H9 (cell line): ENCODE measurements at regions not wholly inside any gene's neighbourhood (a gene's known extent, or its start where the extent isn't known, plus 50 kb on each side); places are given as distances from the start of the nearest gene placed in this dataset.

Experiments
- DNase-seq: peaks from one replicate; pipeline ENCODE4 v3.0.0-alpha.2; 2017
- H2AFZ ChIP-seq: one replicate; pipeline ENCODE4 v1.6.1; 2013; ENCODE audit warnings: mild to moderate bottlenecking, low read length, control low read depth, moderate library complexity
- H2AK5ac ChIP-seq: 2 replicates; pipeline ENCODE4 v1.6.1; 2013; ENCODE audit warnings: low read length, control low read depth, mixed read lengths; ENCODE audit not compliant: insufficient read length
- H2BK120ac ChIP-seq: one replicate; pipeline ENCODE4 v1.6.1; 2013; ENCODE audit warnings: low read depth, mild to moderate bottlenecking, low read length, control low read depth, inconsistent platforms; ENCODE audit not compliant: poor library complexity, severe bottlenecking
- H2BK12ac ChIP-seq: 2 replicates; pipeline ENCODE4 v1.6.1; 2013; ENCODE audit warnings: low read length, control low read depth, mixed read lengths, low read depth; ENCODE audit not compliant: insufficient read length
- H2BK15ac ChIP-seq: 2 replicates; pipeline ENCODE4 v1.6.1; 2013; ENCODE audit warnings: low read depth, low read length, control low read depth
- H2BK20ac ChIP-seq: one replicate; pipeline ENCODE4 v1.6.1; 2013; ENCODE audit warnings: low read depth, mild to moderate bottlenecking, low read length, control low read depth, inconsistent platforms; ENCODE audit not compliant: poor library complexity, severe bottlenecking
- H2BK5ac ChIP-seq: 2 replicates; pipeline ENCODE4 v1.6.1; 2013; ENCODE audit warnings: low read length, control low read depth, mixed read lengths; ENCODE audit not compliant: insufficient read length
- H3K14ac ChIP-seq: 2 replicates; pipeline ENCODE4 v1.6.1; 2013; ENCODE audit warnings: low read length, control low read depth; ENCODE audit not compliant: insufficient read depth
- H3K18ac ChIP-seq: 2 replicates; pipeline ENCODE4 v1.6.1; 2013; ENCODE audit warnings: low read depth, mild to moderate bottlenecking, mixed read lengths, low read length, control low read depth; ENCODE audit not compliant: insufficient read length
- H3K23ac ChIP-seq: 2 replicates; pipeline ENCODE4 v1.6.1; 2013; ENCODE audit warnings: low read length, control low read depth, mixed read lengths, low read depth; ENCODE audit not compliant: insufficient read length
- H3K23me2 ChIP-seq: 2 replicates; pipeline ENCODE4 v1.6.1; 2013; ENCODE audit warnings: low read depth, mild to moderate bottlenecking, mixed read lengths, low read length, control low read depth; ENCODE audit not compliant: insufficient read length, poor library complexity, severe bottlenecking
- H3K27ac ChIP-seq: 2 replicates; pipeline ENCODE4 v1.5.1; 2013; ENCODE audit warnings: low read length, control low read depth, mixed read lengths, low read depth; ENCODE audit not compliant: insufficient read length
- H3K27me3 ChIP-seq: 2 replicates; pipeline ENCODE4 v1.6.1; 2013; ENCODE audit warnings: low read length, control low read depth, inconsistent platforms; ENCODE audit not compliant: insufficient read depth
- H3K4ac ChIP-seq: 2 replicates; pipeline ENCODE4 v1.6.1; 2013; ENCODE audit warnings: low read depth, mild to moderate bottlenecking, control low read depth, inconsistent platforms, low read length, moderate library complexity
- H3K4me1 ChIP-seq: 2 replicates; pipeline ENCODE4 v1.6.1; 2013; ENCODE audit warnings: low read length, control low read depth, inconsistent platforms; ENCODE audit not compliant: insufficient read depth
- H3K4me2 ChIP-seq: 2 replicates; pipeline ENCODE4 v1.6.1; 2013; ENCODE audit warnings: low read length, control low read depth, mixed read lengths; ENCODE audit not compliant: insufficient read length, insufficient read depth
- H3K56ac ChIP-seq: 2 replicates; pipeline ENCODE4 v1.6.1; 2013; ENCODE audit warnings: low read depth, mild to moderate bottlenecking, mixed read lengths, low read length, control low read depth; ENCODE audit not compliant: insufficient read length
- H3K79me1 ChIP-seq: 2 replicates; pipeline ENCODE4 v1.6.1; 2013; ENCODE audit warnings: low read depth, mild to moderate bottlenecking, moderate library complexity, low read length, control low read depth, inconsistent platforms; ENCODE audit not compliant: insufficient read depth, poor library complexity, severe bottlenecking
- H3K79me2 ChIP-seq: 2 replicates; pipeline ENCODE4 v1.6.1; 2013; ENCODE audit warnings: low read length, control low read depth, inconsistent platforms; ENCODE audit not compliant: insufficient read depth
- H3K9ac ChIP-seq: 2 replicates; pipeline ENCODE4 v1.6.1; 2013; ENCODE audit warnings: low read length, control low read depth, mixed read lengths; ENCODE audit not compliant: insufficient read length; ENCODE audit errors: extremely low read depth
- H3K9me3 ChIP-seq: one replicate; pipeline ENCODE4 v1.6.1; 2013; ENCODE audit warnings: low read depth, low read length, inconsistent platforms; ENCODE audit not compliant: control insufficient read depth
- H3T11ph ChIP-seq: one replicate; pipeline ENCODE4 v1.6.1; 2013; ENCODE audit warnings: mild to moderate bottlenecking, low read length, control low read depth, inconsistent platforms
- H4K20me1 ChIP-seq: one replicate; pipeline ENCODE4 v1.6.1; 2013; ENCODE audit not compliant: control insufficient read depth, insufficient read length, insufficient read depth
- H4K5ac ChIP-seq: 2 replicates; pipeline ENCODE4 v1.6.1; 2013; ENCODE audit warnings: low read depth, mild to moderate bottlenecking, mixed read lengths, low read length, control low read depth; ENCODE audit not compliant: insufficient read length
- H4K8ac ChIP-seq: replicated peaks from 2 replicates; pipeline ENCODE4 v1.6.1; 2013; ENCODE audit warnings: low read length, control low read depth, mixed read lengths, low read depth; ENCODE audit not compliant: insufficient read length
- H4K91ac ChIP-seq: 2 replicates; pipeline ENCODE4 v1.6.1; 2013; ENCODE audit warnings: low read depth, mild to moderate bottlenecking, moderate library complexity, mixed read lengths, low read length, control low read depth; ENCODE audit not compliant: insufficient read length
- H3K27ac Mint-ChIP-seq, 3 experiments: 2 replicates in 2 of 3; 3 replicates in 1 of 3; pipeline ENCODE4 v1.8.0; 2020 to 2021; ENCODE audit warnings: mixed read lengths in 3 of 3, mild to moderate bottlenecking in 1 of 3, moderate library complexity in 1 of 3
- H3K27me3 Mint-ChIP-seq: 2 replicates; pipeline ENCODE4 v1.8.0; 2021; ENCODE audit warnings: low read depth, mild to moderate bottlenecking, moderate library complexity, mixed read lengths
- H3K36me3 Mint-ChIP-seq, 3 experiments: 2 replicates in 2 of 3; 3 replicates in 1 of 3; pipeline ENCODE4 v1.8.0; 2020 to 2021; ENCODE audit warnings: low read depth in 3 of 3, mixed read lengths in 3 of 3; ENCODE audit not compliant: insufficient read depth in 1 of 3
- H3K4me1 Mint-ChIP-seq, 2 experiments: 2 replicates each; pipeline ENCODE4 v1.8.0; 2020; ENCODE audit warnings: mixed read lengths in 2 of 2
- H3K4me3 Mint-ChIP-seq, 2 experiments: 2 replicates in 1 of 2; 3 replicates in 1 of 2; pipeline ENCODE4 v1.8.0; 2020 to 2021; ENCODE audit warnings: mild to moderate bottlenecking in 2 of 2, mixed read lengths in 2 of 2, moderate library complexity in 1 of 2
- H3K9me3 Mint-ChIP-seq, 2 experiments: 2 replicates in 1 of 2; 3 replicates in 1 of 2; pipeline ENCODE4 v1.8.0; 2020; ENCODE audit warnings: mild to moderate bottlenecking in 2 of 2, mixed read lengths in 2 of 2, moderate library complexity in 1 of 2
- WGBS: extraction: QIAGEN DNeasy Blood & Tissue Kit; methylation state at CpG from one replicate; pipeline ENCODE4 v1.1.7; 2013; ENCODE audit warnings: missing lambda C conversion rate, low lambda C conversion rate, mixed read lengths; ENCODE audit not compliant: insufficient read length; ENCODE audit errors: extremely low coverage; 5-methylcytosine and 5-hydroxymethylcytosine counted together
- TF ChIP-seq, protein P1 (sequence below): fragments of 200-600 bp; sonication (generic); conservative IDR thresholded peaks from 3 replicates; pipeline ENCODE4 v1.8.0; 2021; ENCODE audit warnings: antibody characterized with exemption, mild to moderate bottlenecking

DNA sequence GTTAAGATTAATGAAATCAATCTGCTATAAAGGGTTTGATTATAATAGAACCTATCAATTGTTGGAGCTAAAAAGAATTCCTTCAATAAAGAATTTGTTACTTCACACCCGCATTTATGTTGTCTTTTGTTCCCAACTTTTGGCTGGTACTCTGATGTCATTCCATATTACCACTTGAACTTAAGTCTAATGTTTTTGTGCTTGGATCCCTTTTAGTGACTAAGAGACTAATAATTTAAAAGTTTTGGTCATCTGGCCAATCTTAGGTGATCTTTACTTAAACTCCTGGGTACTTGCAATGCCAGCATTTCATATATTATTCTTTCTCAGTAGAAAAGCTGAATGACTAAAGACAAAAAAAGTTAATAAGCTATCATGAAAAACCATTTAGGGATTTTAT is 113.0 kb downstream of the TMEM30B start:
- Histone ChIP-seq H4K20me1 (no peaks in the 10 kb centered on the region), H3K23ac (no peak overlapping the region), H3K14ac (no peak overlapping the region), H3K79me2 (no peaks in the 10 kb centered on the region), H2AFZ (no peak overlapping the region), H3T11ph (no peak overlapping the region), H3K4ac (no peak overlapping the region), H3K79me1 (no peaks in the 10 kb centered on the region), H2BK20ac (no peak overlapping the region), H3K56ac (no peak overlapping the region), H2AK5ac (no peak overlapping the region), H3K9ac (no peak overlapping the region), H3K4me1 (no peaks in the 10 kb centered on the region), H3K23me2 (no peaks in the 10 kb centered on the region), H3K27ac (no peak overlapping the region), H3K18ac (no peak overlapping the region), H4K91ac (no peak overlapping the region), H3K9me3 (no peaks in the 10 kb centered on the region), H2BK5ac (no peak overlapping the region), H2BK12ac (no peak overlapping the region), H3K27me3 (no peaks in the 10 kb centered on the region), H3K4me2 (no peak overlapping the region), H2BK15ac (no peak overlapping the region), H4K8ac (no peak overlapping the region), H4K5ac (no peak overlapping the region), H2BK120ac (no peak overlapping the region)
- TF ChIP-seq, protein P1, sequence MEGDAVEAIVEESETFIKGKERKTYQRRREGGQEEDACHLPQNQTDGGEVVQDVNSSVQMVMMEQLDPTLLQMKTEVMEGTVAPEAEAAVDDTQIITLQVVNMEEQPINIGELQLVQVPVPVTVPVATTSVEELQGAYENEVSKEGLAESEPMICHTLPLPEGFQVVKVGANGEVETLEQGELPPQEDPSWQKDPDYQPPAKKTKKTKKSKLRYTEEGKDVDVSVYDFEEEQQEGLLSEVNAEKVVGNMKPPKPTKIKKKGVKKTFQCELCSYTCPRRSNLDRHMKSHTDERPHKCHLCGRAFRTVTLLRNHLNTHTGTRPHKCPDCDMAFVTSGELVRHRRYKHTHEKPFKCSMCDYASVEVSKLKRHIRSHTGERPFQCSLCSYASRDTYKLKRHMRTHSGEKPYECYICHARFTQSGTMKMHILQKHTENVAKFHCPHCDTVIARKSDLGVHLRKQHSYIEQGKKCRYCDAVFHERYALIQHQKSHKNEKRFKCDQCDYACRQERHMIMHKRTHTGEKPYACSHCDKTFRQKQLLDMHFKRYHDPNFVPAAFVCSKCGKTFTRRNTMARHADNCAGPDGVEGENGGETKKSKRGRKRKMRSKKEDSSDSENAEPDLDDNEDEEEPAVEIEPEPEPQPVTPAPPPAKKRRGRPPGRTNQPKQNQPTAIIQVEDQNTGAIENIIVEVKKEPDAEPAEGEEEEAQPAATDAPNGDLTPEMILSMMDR = no peak
- no CpG with 5 or more reads among the region's 1 CpG for WGBS
- Mint-ChIP-seq H3K9me3 (peaks cover 12 to 31% of the 10 kb centered on the region in 2 experiments), H3K27ac (no peak overlapping the region), H3K4me1 (0 out of 4 replicates have a peak, but pooled peaks cover 0 to 3% of the 10 kb centered on the region in 2 experiments), H3K4me3 (no peak overlapping the region), H3K27me3 (peaks cover 3% of the 10 kb centered on the region), H3K36me3 (peaks cover 0 to 15% (median 14%) of the 10 kb centered on the region in 3 experiments; a peak in 6 of 7 replicates)
- DNase-seq = no peak
